IMR-90 (cell line): ENCODE measurements at regions not wholly inside any gene's neighbourhood (a gene's known extent, or its start where the extent isn't known, plus 50 kb on each side); places are given as distances from the start of the nearest gene placed in this dataset.

Experiments used
- BHLHE40 ChIP-seq: fragments of 150-350 bp; IDR thresholded peaks from 2 replicates; pipeline ENCODE4 v1.6.1; 2016; ENCODE audit warnings: mild to moderate bottlenecking, low read depth, low read length
- CEBPB ChIP-seq: IDR thresholded peaks from 2 replicates; pipeline ENCODE4 v1.6.1; 2012; ENCODE audit warnings: low read depth, low read length, improper control_type of control experiment
- CTCF ChIP-seq: conservative IDR thresholded peaks from 2 replicates; pipeline ENCODE4 v1.5.1; 2012; ENCODE audit warnings: mild to moderate bottlenecking, low read depth, low read length, improper control_type of control experiment
- MAZ ChIP-seq: IDR thresholded peaks from 2 replicates; pipeline ENCODE4 v1.6.1; 2012; ENCODE audit warnings: low read depth, mild to moderate bottlenecking, low read length, improper control_type of control experiment, moderate library complexity, borderline replicate concordance
- NFE2L2 ChIP-seq: fragments of 150-350 bp; IDR thresholded peaks from 2 replicates; pipeline ENCODE4 v1.6.1; 2016; ENCODE audit warnings: low read depth, mild to moderate bottlenecking, low read length
- POLR2A ChIP-seq: IDR thresholded peaks from 2 replicates; pipeline ENCODE4 v1.6.1; 2012; ENCODE audit warnings: mild to moderate bottlenecking, low read depth, low read length
- RCOR1 ChIP-seq: IDR thresholded peaks from 2 replicates; pipeline ENCODE4 v1.6.1; 2012; ENCODE audit warnings: mild to moderate bottlenecking, low read length, improper control_type of control experiment; ENCODE audit not compliant: insufficient replicate concordance
- RFX5 ChIP-seq: IDR thresholded peaks from 2 replicates; pipeline ENCODE4 v1.8.0; 2012; ENCODE audit warnings: low read depth, mild to moderate bottlenecking, low read length, moderate library complexity
- SMC3 ChIP-seq: fragments of 150-350 bp; IDR thresholded peaks from 2 replicates; pipeline ENCODE4 v1.6.1; 2016; ENCODE audit warnings: low read depth, mild to moderate bottlenecking, antibody characterized with exemption, low read length, moderate library complexity
- TF ChIP-seq, protein P1 (sequence below): fragments of 150-350 bp; IDR thresholded peaks from 2 replicates; pipeline ENCODE4 v1.6.1; 2016; ENCODE audit warnings: low read depth, mild to moderate bottlenecking, low read length, moderate library complexity, borderline replicate concordance

GRCh38 chr11:106471276-106471675 lies 393.8 kb downstream of the AASDHPPT start:
- TF ChIP-seq CTCF (no peak), NFE2L2 (no peak), POLR2A (no peak), SMC3 (no peak), RCOR1 (no peak), CEBPB (no peak), MAZ (no peak), RFX5 (no peak), BHLHE40 (no peak)
- TF ChIP-seq, protein P1, sequence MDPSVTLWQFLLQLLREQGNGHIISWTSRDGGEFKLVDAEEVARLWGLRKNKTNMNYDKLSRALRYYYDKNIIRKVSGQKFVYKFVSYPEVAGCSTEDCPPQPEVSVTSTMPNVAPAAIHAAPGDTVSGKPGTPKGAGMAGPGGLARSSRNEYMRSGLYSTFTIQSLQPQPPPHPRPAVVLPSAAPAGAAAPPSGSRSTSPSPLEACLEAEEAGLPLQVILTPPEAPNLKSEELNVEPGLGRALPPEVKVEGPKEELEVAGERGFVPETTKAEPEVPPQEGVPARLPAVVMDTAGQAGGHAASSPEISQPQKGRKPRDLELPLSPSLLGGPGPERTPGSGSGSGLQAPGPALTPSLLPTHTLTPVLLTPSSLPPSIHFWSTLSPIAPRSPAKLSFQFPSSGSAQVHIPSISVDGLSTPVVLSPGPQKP = no peak
